ENCODE measurements at regions not wholly inside any gene's neighbourhood (a gene's known extent, or its start where the extent isn't known, plus 50 kb on each side); places are given as distances from the start of the nearest gene placed in this dataset.

DNA sequence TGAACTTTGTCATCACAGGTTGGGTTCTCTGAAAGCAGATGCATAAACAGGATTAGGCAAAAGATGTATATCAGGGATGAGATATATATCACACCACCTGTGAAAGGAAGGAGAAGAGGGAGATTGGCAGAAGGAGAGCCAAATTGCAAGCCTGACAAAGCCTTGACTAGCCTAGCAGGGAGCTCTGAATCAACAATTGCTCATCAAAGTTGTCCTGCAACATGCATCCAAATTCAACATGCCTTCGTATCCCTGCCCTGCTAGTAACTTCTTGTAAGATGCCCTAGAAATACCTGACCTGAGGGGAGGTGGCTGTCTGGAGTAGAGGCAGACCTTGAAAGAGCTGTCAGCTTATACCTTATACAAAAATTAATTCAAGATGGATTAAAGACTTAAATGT is 207.1 kb upstream of the HTR1E start:
- Histone ChIP-seq H2AFZ (ENCODE audit: low read length) (no peak overlapping the region), H4K20me1 (ENCODE audit: control insufficient read depth, extremely low read depth, insufficient read depth, low read length) (no peaks in the 10 kb centered on the region), H3K36me3 (ENCODE audit: control insufficient read depth, insufficient read depth, low read length) (no peaks in the 10 kb centered on the region), H3K4me3 (replicated peaks in 1 of 4; ENCODE audit: control extremely low read depth in 1 of 4, insufficient read depth in 1 of 4, low read depth in 3 of 4, low read length in 4 of 4) (no peak overlapping the region), H3K4me1 (ENCODE audit: control insufficient read depth, extremely low read depth, insufficient read depth, low read length) (no peaks in the 10 kb centered on the region), H3K27me3 (ENCODE audit: control insufficient read depth, insufficient read depth, low read length) (no peaks in the 10 kb centered on the region), H3K9me3 (ENCODE audit: control insufficient read depth, insufficient read depth, low read depth, low read length) (no peaks in the 10 kb centered on the region), H3K27ac (ENCODE audit: insufficient read depth, low read length) (no peak overlapping the region), H3K9ac (ENCODE audit: insufficient read depth, low read length) (no peak overlapping the region), H3K4me2 (ENCODE audit: extremely low read depth, insufficient read depth, low read length) (no peak overlapping the region), H3K79me2 (ENCODE audit: control insufficient read depth, insufficient read depth, low read length) (no peaks in the 10 kb centered on the region)
- DNase-seq (ENCODE audit: low read depth in 2 of 2), result no peak
- TF ChIP-seq, protein P1, sequence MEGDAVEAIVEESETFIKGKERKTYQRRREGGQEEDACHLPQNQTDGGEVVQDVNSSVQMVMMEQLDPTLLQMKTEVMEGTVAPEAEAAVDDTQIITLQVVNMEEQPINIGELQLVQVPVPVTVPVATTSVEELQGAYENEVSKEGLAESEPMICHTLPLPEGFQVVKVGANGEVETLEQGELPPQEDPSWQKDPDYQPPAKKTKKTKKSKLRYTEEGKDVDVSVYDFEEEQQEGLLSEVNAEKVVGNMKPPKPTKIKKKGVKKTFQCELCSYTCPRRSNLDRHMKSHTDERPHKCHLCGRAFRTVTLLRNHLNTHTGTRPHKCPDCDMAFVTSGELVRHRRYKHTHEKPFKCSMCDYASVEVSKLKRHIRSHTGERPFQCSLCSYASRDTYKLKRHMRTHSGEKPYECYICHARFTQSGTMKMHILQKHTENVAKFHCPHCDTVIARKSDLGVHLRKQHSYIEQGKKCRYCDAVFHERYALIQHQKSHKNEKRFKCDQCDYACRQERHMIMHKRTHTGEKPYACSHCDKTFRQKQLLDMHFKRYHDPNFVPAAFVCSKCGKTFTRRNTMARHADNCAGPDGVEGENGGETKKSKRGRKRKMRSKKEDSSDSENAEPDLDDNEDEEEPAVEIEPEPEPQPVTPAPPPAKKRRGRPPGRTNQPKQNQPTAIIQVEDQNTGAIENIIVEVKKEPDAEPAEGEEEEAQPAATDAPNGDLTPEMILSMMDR (conservative IDR thresholded peaks at IDR 0.05 in 1 of 2, IDR thresholded peaks at IDR 0.05 in 1 of 2; ENCODE audit: low read depth in 1 of 2, low read length in 2 of 2), result no peak
- TF ChIP-seq EZH2 (IDR thresholded peaks at IDR 0.05; ENCODE audit: low read length, missing control alignments), result no peak

DNA sequence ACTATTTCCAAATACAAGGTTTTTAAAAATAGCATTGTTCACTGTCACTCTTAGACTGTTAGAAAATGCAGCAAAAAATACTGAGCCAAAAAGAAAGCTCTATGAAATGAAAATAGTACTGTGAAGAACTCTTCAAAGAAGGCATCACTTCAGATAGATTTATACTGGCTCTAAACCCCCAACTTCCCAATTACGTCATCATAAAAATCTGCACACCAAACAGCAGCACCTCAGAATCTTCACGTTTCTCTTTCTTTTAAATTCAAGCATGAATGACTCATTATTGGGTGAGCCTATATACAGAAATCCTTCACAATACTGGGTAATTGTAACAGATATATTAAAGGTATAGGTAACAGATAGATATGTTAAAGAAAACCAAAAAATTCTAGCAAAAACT is 208.4 kb upstream of the HTR1E start:
- H3K27ac ChIP-seq (ENCODE audit: insufficient read depth, low read length), result no peak overlapping the region
- no peaks in the 10 kb centered on the region for H4K20me1 ChIP-seq (ENCODE audit: control insufficient read depth, extremely low read depth, insufficient read depth, low read length)

DNA sequence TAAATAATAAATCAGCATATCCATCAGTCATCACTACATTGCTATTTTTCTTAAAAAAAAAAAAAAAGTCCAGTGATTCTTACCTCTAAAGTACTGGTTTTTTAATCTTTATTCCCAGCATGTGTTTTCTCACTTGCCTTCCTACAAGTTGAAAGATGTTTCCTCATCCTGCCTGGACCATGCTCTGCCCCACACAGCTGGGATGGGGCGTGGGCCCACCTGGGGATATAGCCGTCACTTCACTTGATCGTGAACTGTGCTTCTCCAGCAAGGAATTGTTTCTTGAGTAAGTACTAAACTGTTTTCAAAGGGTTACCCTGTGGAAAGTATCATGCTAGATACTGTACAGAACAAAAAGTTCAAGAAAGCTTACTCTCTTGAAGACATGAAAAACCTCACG is 212.6 kb upstream of the HTR1E start:
- Histone ChIP-seq H3K9ac (ENCODE audit: insufficient read depth, low read length) (no peak overlapping the region), H3K4me3 (replicated peaks in 1 of 4; ENCODE audit: control extremely low read depth in 1 of 4, insufficient read depth in 1 of 4, low read depth in 3 of 4, low read length in 4 of 4) (no peak overlapping the region), H3K27me3 (ENCODE audit: control insufficient read depth, insufficient read depth, low read length) (no peaks in the 10 kb centered on the region), H3K36me3 (ENCODE audit: control insufficient read depth, insufficient read depth, low read length) (no peaks in the 10 kb centered on the region), H4K20me1 (ENCODE audit: control insufficient read depth, extremely low read depth, insufficient read depth, low read length) (no peaks in the 10 kb centered on the region), H3K4me1 (ENCODE audit: control insufficient read depth, extremely low read depth, insufficient read depth, low read length) (no peaks in the 10 kb centered on the region), H3K4me2 (ENCODE audit: extremely low read depth, insufficient read depth, low read length) (no peak overlapping the region), H3K27ac (ENCODE audit: insufficient read depth, low read length) (no peak overlapping the region), H3K9me3 (ENCODE audit: control insufficient read depth, insufficient read depth, low read depth, low read length) (no peaks in the 10 kb centered on the region), H2AFZ (ENCODE audit: low read length) (no peak overlapping the region), H3K79me2 (ENCODE audit: control insufficient read depth, insufficient read depth, low read length) (no peaks in the 10 kb centered on the region)
- no peak for DNase-seq (ENCODE audit: low read depth in 2 of 2)
- TF ChIP-seq EZH2 (IDR thresholded peaks at IDR 0.05; ENCODE audit: low read length, missing control alignments), result no peak
- TF ChIP-seq, protein P1 (conservative IDR thresholded peaks at IDR 0.05 in 1 of 2, IDR thresholded peaks at IDR 0.05 in 1 of 2; ENCODE audit: low read depth in 1 of 2, low read length in 2 of 2), result no peak

More for the DNA sequence above, 208.4 kb upstream of the HTR1E start:
- Histone ChIP-seq H3K79me2 (ENCODE audit: control insufficient read depth, insufficient read depth, low read length) (no peaks in the 10 kb centered on the region), H3K4me1 (ENCODE audit: control insufficient read depth, extremely low read depth, insufficient read depth, low read length) (no peaks in the 10 kb centered on the region), H3K9me3 (ENCODE audit: control insufficient read depth, insufficient read depth, low read depth, low read length) (no peaks in the 10 kb centered on the region), H3K36me3 (ENCODE audit: control insufficient read depth, insufficient read depth, low read length) (no peaks in the 10 kb centered on the region), H3K27me3 (ENCODE audit: control insufficient read depth, insufficient read depth, low read length) (no peaks in the 10 kb centered on the region), H2AFZ (ENCODE audit: low read length) (no peak overlapping the region), H3K4me3 (replicated peaks in 1 of 4; ENCODE audit: control extremely low read depth in 1 of 4, insufficient read depth in 1 of 4, low read depth in 3 of 4, low read length in 4 of 4) (no peak overlapping the region), H3K4me2 (ENCODE audit: extremely low read depth, insufficient read depth, low read length) (no peak overlapping the region), H3K9ac (ENCODE audit: insufficient read depth, low read length) (no peak overlapping the region)
- TF ChIP-seq EZH2 (IDR thresholded peaks at IDR 0.05; ENCODE audit: low read length, missing control alignments), result no peak
- TF ChIP-seq, protein P1 (conservative IDR thresholded peaks at IDR 0.05 in 1 of 2, IDR thresholded peaks at IDR 0.05 in 1 of 2; ENCODE audit: low read depth in 1 of 2, low read length in 2 of 2), result no peak
- DNase-seq (ENCODE audit: low read depth in 2 of 2), result no peak

Data from fibroblast of lung (primary cell).